GM19468 (cell line): ENCODE measurements at regions not wholly inside any gene's neighbourhood (a gene's known extent, or its start where the extent isn't known, plus 50 kb on each side); places are given as distances from the start of the nearest gene placed in this dataset.
"Not testable (repeated sequence)": the region's sequence is repeated elsewhere in the genome, so short reads cannot be mapped to it uniquely, and the experiment has no call there.

Experiments used
- ATAC-seq: cut with Tn5 transposase; IDR thresholded peaks from one replicate; pipeline ENCODE4 v1.9.1; 2021; ENCODE audit warnings: mild to moderate bottlenecking, moderate library complexity, moderate number of reproducible peaks; ENCODE audit not compliant: unreplicated experiment; ENCODE audit errors: extremely low read depth

DNA sequence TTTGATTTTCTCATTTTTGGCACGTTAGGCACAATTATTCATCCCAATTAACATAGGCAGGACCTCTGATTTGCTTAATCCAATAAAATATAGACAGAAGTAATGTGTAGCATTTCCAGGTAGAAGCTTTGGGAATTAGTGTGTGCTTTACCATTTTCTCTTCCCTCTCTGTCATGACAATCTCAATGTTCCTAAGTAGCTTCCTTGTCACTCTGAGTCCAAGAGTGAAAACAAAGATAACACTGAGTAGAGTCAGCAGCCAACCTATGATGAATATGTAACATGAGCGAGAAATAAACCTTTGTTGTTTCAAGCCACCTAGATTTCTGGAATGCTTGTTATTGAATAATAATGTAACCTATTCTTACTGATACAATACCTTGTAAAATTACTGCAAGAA, 283.8 kb downstream of the OMA1 start:
- no peak for ATAC-seq

GRCh38 chr1:58258082-58258481, 288.4 kb downstream of the OMA1 start:
- no peak for ATAC-seq

GRCh38 chr1:58257003-58257402, 289.5 kb downstream of the OMA1 start:
- ATAC-seq: no peak

GRCh38 chr1:58256546-58256945, 290.0 kb downstream of the OMA1 start:
- ATAC-seq: no peak

DNA sequence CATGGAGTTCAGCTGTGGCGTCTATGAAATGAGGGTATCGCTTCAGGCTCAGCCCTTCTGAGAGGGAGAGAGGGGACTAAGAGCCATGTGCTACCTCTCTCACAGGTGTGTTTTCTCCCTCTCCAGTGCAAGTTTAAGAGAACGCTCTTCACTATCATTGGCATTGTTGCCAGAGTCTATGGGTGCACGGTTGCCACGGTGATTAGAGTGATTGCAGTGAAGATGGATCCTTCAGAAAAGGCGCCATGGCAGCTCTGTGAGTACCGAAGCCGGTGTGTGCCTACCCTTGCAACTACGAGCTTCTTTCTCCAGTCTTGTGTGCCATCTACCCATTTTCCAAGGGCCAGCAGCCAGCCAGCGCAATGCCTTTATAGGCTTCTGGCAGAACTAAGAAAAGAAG, 290.5 kb downstream of the OMA1 start:
- no peak for ATAC-seq

DNA sequence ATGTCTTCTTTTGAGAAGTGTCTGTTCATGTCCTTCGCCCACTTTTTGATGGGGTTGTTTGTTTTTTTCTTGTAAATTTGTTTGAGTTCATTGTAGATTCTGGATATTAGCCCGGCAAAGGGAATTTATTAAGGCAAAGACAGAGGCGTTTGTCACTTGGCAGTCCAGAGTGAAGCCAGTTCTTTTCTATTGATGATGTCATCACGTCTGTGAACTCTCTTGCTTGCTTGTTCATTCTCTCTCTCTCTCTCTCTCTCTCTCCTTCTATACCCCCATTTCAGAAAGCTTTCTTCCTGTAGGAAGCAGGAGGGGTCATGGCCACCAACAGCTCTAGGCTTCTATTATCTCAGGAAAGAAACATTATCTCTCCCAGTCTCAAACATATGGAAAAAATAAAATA, 291.3 kb downstream of the OMA1 start:
- no peak for ATAC-seq

DNA sequence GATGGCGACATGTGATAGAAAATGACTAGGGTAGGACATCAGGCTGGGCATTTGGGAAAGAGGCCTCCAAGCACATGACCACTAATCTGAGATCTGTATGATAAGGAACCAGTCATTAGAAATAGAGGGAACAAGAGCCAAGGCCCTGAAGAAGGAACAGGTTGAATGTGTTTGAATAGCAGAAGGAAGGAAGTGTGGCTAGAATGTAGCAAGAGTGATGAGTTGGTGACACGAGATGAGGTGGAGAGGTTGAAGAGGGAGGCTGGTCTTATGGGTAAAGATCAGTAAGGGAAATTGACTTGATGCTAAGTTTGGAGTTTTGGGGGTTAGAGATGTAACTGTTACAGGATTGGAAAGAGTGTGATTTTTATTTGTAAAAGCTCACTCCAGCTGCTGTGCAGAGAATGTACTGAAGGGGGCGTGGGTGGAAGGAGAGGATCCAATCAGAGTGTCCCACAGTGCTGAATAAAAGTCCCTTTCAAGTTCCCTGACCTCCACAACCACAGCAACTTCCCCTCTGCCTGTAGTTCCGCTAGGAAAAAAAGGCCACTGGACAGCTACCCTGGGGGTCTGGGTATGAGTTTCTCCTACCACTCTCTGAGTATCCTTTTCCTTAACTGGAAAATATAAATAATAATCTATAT, 295.0 kb downstream of the OMA1 start:
- ATAC-seq: no peak

GRCh38 chr1:58250587-58250948, 296.0 kb downstream of the OMA1 start:
- no peak for ATAC-seq

DNA sequence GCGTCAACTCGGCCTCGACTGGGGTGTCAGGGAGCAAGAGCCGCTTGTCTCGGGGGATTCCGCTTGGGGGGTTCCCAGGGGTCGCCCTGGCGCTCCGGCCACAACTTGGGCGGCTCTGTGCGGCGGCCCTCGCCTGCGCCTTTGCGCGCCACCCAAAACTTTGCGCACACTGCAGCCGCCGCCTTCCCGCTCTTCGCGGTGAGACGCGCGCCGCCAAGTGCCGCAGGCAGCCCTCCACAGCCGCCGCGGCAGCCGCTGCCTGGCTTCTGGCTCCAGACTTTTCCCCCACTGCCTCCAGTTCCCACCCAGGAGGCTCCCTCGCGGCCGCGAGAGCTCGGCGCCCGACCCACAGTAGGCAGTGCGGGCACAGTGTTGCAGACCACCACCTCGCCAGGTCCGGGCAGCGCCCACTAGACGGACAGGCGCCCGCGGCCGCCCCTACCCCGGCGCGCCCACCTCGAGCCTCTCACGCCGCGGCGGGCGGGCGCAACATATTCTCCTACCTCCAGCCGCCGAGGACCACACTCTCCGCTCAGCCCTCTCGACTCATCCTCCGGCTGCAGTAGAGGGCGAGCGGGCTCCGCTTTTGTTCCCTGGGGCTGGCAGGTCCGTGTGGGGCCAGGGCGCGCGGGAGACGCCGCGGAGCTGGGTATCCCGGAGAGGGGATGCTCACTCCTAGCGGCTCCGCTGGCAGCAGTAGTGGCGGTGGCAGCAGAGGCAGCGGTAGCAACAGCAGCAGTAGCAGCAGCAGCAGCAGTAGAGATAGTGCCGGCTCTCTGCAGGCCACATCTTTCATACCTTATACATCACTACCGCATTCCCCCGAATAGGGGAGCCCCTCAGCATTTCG, 296.6 kb downstream of the OMA1 start:
- no peak for ATAC-seq

DNA sequence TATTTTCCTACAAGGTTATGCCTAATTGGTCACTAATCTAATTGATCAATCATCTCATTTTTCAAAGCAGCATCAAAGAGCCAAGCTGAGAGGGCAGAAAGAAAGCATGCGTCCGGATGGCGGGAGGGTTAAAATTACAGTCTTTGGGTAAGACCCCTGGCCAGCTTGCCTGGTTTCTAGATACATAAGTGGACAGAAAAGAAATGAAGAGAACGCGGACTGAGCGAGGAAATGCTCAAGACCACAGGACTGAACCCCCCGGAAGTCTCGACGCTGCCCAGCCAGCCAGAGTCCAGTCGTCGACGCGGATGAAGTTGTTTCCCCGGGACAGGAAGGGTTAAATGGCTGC, 297.2 kb downstream of the OMA1 start:
- no peak for ATAC-seq

DNA sequence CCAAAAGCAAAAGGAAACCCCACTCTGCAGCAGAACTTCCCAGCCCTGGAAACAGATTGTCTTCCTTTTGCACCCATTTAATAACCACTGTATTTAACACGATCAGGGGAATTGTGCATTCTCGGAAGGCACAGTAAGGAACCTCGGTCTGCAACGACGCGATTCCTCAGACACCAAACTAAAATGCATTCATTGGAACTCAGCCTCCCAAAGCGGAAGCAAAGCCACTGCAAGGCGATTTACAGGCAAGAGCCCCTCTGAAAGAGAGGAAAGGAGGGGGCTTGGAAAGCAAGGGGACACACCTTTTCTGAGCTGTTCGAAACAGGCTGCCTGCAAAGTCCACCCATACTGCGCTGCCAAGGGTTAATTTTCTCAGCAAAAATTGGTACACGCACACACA, 297.7 kb downstream of the OMA1 start:
- ATAC-seq: no peak

GRCh38 chr1:58248072-58248471, 298.5 kb downstream of the OMA1 start:
- no peak for ATAC-seq

DNA sequence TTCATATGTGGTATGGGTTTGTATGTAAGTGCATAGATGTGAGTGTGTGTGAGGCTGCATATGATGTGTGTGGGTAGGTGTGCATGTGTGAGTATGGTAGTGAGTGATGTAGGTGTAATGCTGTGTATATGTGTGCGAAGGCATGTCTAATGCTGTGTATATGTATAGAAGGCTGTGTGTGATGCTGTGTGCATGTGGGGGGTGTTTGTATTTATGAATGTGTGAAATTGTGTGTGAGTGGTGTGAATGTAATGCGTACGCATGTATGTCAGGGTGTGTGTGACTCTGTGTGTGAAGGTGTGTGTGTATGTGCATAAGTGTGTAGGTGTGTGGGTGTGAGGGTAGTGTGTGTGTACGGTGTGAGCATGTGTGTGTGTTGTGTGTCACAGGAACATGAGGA, 300.0 kb downstream of the OMA1 start:
- ATAC-seq: no peak

DNA sequence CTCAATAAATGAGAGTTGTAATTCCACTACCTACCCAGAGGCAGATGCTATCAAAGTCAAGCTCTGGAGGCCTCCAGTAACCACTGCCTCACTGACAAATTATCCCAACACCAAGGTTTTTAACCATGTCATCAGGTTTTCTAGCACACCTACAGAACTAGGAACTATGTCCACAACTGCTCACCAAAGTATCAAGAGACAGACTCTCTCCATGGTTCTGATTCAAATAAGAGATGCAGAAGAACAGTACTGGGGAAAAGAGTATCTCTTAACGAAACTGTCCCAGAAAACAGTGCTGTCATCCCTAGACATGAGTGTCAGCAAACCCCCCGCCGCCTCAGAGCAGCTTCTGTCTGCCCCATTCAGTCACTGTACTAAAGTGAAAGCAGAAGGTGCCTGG, 301.7 kb downstream of the OMA1 start:
- ATAC-seq: no peak

GRCh38 chr1:58238846-58239245, 307.7 kb downstream of the OMA1 start:
- ATAC-seq: no peak

- ATAC-seq: no peak
Observed at GRCh38 chr1:58233729-58234128, 312.8 kb downstream of the OMA1 start.

DNA sequence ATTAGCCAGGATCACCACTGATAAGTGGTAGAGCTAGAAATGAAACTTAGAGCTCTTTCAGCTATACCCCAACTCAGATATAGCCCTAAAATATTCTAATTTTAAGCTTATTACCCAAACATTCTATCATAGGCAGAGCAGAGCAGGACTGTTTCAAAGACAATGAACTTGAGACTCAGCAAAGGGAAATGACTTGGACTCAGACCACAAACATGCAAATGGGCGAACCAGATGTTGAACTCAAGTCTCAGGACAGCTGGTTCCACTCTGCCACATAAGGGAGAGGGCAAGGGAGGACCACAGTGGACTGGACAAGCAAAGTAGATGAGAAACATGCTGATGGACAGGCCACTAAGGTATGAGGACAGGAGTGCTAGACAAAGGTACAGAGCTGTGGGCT, 315.3 kb downstream of the OMA1 start:
- no peak for ATAC-seq

- no peak for ATAC-seq
Observed at GRCh38 chr1:58227604-58228003, 318.9 kb downstream of the OMA1 start.

DNA sequence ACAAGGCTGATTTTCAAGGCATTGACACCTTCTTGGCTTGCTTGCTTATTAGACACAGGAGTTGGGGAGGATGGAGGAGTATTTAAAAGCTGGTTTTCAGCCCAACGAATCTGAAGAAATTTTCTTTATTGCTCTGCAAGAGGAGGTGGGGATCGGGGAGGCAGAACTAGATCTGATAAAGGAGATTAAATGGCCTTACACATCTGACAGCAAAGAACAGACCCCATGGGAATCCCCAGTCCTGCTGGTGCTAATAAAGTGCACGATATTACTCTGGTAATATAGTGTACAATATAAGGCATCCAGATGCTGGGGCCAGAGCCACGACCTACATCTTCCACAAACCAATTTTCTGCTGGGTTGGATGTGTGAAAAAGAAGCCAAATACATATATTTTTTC, 323.0 kb downstream of the OMA1 start:
- no peak for ATAC-seq

DNA sequence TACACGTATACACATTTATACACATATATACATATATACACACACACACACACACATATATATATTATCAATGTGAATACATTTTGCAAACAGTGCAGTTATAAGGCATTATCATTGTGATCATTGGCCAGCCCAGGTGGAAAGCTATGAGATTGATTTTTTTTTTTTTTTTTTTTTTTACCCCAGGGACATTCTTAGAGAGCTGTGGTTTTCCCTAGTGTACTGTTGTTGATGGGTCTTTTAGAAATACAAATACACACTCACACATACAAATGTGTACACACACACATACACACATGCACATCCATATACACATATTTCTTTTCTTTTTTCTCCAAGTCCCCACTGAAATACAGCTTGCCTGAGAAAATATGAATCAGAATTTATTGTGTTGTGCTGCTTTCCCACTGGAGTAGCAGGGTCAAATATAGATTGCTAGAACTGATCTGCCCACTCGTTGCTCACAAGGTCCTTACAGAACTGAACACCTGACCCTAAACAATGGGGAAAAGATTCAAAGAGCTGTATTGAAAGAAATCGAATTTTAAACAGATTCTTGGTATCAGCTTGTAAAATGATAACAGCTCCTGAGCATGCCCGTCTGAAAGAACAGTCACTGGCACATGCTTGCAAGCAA, 325.6 kb downstream of the OMA1 start:
- no peak for ATAC-seq

DNA sequence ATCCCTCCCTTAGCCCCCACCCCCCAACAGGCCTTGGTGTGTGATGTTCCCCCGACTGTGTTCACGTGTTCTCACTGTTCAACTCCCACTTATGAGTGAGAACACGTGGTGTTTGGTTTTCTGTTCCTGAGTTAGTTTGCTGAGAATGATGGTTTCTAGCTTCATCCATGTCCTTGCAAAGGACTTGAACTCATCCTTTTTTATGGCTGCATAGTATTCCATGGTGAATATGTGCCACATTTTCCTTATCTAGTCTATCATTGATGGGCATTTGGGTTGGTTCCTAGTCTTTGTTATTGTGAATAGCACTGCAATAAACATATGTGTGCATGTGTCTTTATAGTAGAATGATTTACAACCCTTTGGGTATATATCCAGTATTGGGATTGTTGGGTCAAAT, 330.4 kb downstream of the OMA1 start:
- not testable (repeated sequence) for ATAC-seq

- no peak for ATAC-seq
Observed at GRCh38 chr1:58214674-58215073, 331.9 kb downstream of the OMA1 start.
